ENCODE measurements at regions not wholly inside any gene's neighbourhood (a gene's known extent, or its start where the extent isn't known, plus 50 kb on each side); places are given as distances from the start of the nearest gene placed in this dataset.

DNA sequence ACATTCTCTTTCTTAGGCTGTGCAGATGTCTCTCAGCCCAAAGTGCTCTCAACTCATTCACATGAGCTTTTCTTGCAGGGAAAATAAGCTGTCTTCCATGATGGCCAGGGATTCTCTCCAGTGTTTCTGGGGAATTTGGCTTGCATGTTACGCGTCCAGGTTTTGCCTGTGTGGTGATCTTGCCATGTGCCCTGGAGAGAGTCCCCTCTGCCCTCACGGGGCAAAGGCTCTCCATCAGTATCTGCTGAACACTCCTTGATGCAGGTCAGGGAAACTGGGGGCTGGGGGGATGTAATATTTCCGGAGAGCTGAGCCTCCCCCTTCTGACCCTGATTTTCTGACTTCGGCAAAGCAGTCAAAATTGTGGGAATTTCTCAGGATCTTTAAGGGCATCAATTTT lies 87.6 kb downstream of the ACKR3 start:
- H2BK120ac ChIP-seq (replicated peaks; ENCODE audit: low read depth, low read length): no peak overlapping the region
- H3K36me3 ChIP-seq (ENCODE audit: control insufficient read depth in 2 of 4, insufficient read depth in 4 of 4, low read length in 3 of 4): no peaks in the 10 kb centered on the region
- no peak overlapping the region for H3K4me2 ChIP-seq (ENCODE audit: insufficient read depth in 1 of 2, low read depth in 2 of 2, low read length in 2 of 2)
- no peak overlapping the region for H3K4ac ChIP-seq (replicated peaks; ENCODE audit: insufficient read length, low read depth, low read length)
- H2BK15ac ChIP-seq (ENCODE audit: low read length): no peak overlapping the region
- H4K20me1 ChIP-seq (replicated peaks in 1 of 2; ENCODE audit: control insufficient read depth in 1 of 2, insufficient read depth in 2 of 2, low read length in 2 of 2): no peaks in the 10 kb centered on the region
- H3K9me3 ChIP-seq (ENCODE audit: insufficient read depth in 2 of 2, low read depth in 1 of 2, low read length in 1 of 2): no peaks in the 10 kb centered on the region
- no peak overlapping the region for H3K9ac ChIP-seq (replicated peaks in 1 of 4; ENCODE audit: extremely low read depth in 1 of 4, low read depth in 3 of 4, low read length in 3 of 4)
- H3K23ac ChIP-seq (ENCODE audit: insufficient read length): no peak overlapping the region
- H3K18ac ChIP-seq (ENCODE audit: extremely low read depth, low read length): no peak overlapping the region; the same call in 1 of the 2 replicates
- FAIRE-seq: no peak
- no peak overlapping the region for H3K56ac ChIP-seq (replicated peaks; ENCODE audit: insufficient read length, low read depth, low read length)
- 0 out of 2 replicates have a peak overlapping the region, but pooled peaks have one; percentile 9 for H2BK12ac ChIP-seq (ENCODE audit: low read depth, low read length)
- H2AFZ ChIP-seq (ENCODE audit: low read length): no peak overlapping the region
- 87% methylated on average over 5 of the region's 5 CpGs; no CpG with 5 or more reads in 1 of the 2 experiments for WGBS, 2 experiments (ENCODE audit: extremely low coverage in 1 of 2, insufficient coverage in 1 of 2, insufficient read length in 1 of 2, insufficient replicate concordance in 2 of 2, low coverage in 1 of 2, low lambda C conversion rate in 2 of 2, missing lambda C conversion rate in 1 of 2)
- no peaks in the 10 kb centered on the region for H3K23me2 ChIP-seq (ENCODE audit: low read depth, low read length)
- peaks cover 6 to 11% (median 10%) of the 10 kb centered on the region in 4 experiments; a peak in 6 of 7 replicates for H3K4me1 ChIP-seq (replicated peaks in 1 of 4; ENCODE audit: control insufficient read depth in 3 of 4, insufficient read depth in 4 of 4, low read length in 3 of 4)
- H3K14ac ChIP-seq (ENCODE audit: insufficient read length): no peak overlapping the region
- H4K8ac ChIP-seq (ENCODE audit: extremely low read depth, insufficient read depth, low read length): no peak overlapping the region
- ChIA-PET POLR2A (ENCODE audit: partially characterized antibody) (no interaction called here), CTCF (ENCODE audit: partially characterized antibody) (no interaction called here)
- no peaks in the 10 kb centered on the region for H3K27me3 ChIP-seq (replicated peaks in 1 of 4; ENCODE audit: control insufficient read depth in 3 of 4, extremely low read depth in 1 of 4, insufficient read depth in 3 of 4, low read length in 3 of 4)
- H2BK5ac ChIP-seq (ENCODE audit: low read depth, low read length): no peak overlapping the region
- H4K91ac ChIP-seq (replicated peaks; ENCODE audit: insufficient read length, low read length): no peak overlapping the region
- DNase-seq (ENCODE audit: low read depth in 1 of 2, low spot score in 2 of 2): peak in 1 of 2 experiments; percentile 13
- no peaks in the 10 kb centered on the region for H3K79me2 ChIP-seq (ENCODE audit: control insufficient read depth in 1 of 2, insufficient read depth in 2 of 2, low read length in 2 of 2)
- TF ChIP-seq BCL11A (IDR thresholded peaks at IDR 0.05; ENCODE audit: low read depth in 2 of 2, low read length in 2 of 2) (no peak), SP2 (IDR thresholded peaks at IDR 0.05; ENCODE audit: low read length) (no peak), SIRT6 (IDR thresholded peaks at IDR 0.05; ENCODE audit: low read length) (no peak)
- no peak overlapping the region for H3K4me3 ChIP-seq (ENCODE audit: extremely low read depth in 1 of 4, insufficient read depth in 2 of 4, low read depth in 3 of 4, low read length in 4 of 4)
- no peak overlapping the region for H2AK5ac ChIP-seq (ENCODE audit: low read depth, low read length)
- no peaks in the 10 kb centered on the region for H3K79me1 ChIP-seq (ENCODE audit: low read depth, low read length)
- no peak overlapping the region for H2BK20ac ChIP-seq (ENCODE audit: low read length)
- no peak overlapping the region for H3K27ac ChIP-seq (ENCODE audit: low read depth, low read length)
- no peak overlapping the region for H4K5ac ChIP-seq (ENCODE audit: insufficient read length, low read depth, low read length)

Data from H1 (cell line).